ENCODE measurements at regions not wholly inside any gene's neighbourhood (a gene's known extent, or its start where the extent isn't known, plus 50 kb on each side); places are given as distances from the start of the nearest gene placed in this dataset.
"Not testable (repeated sequence)": the region's sequence is repeated elsewhere in the genome, so short reads cannot be mapped to it uniquely, and the experiment has no call there.

- Histone ChIP-seq H3K36me3 (no peaks in the 10 kb centered on the region), H3K4me3 (no peak overlapping the region), H3K9me3 (replicated peaks) (peaks cover 4% of the 10 kb centered on the region), H3K27ac (replicated peaks) (no peak overlapping the region), H3K4me1 (no peaks in the 10 kb centered on the region), H3K27me3 (ENCODE audit: low read depth) (peaks cover 41% of the 10 kb centered on the region)
- TF ChIP-seq, protein P1, sequence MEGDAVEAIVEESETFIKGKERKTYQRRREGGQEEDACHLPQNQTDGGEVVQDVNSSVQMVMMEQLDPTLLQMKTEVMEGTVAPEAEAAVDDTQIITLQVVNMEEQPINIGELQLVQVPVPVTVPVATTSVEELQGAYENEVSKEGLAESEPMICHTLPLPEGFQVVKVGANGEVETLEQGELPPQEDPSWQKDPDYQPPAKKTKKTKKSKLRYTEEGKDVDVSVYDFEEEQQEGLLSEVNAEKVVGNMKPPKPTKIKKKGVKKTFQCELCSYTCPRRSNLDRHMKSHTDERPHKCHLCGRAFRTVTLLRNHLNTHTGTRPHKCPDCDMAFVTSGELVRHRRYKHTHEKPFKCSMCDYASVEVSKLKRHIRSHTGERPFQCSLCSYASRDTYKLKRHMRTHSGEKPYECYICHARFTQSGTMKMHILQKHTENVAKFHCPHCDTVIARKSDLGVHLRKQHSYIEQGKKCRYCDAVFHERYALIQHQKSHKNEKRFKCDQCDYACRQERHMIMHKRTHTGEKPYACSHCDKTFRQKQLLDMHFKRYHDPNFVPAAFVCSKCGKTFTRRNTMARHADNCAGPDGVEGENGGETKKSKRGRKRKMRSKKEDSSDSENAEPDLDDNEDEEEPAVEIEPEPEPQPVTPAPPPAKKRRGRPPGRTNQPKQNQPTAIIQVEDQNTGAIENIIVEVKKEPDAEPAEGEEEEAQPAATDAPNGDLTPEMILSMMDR (IDR thresholded peaks at IDR 0.05; ENCODE audit: borderline replicate concordance) = no peak
- intact Hi-C loops (cut with micrococcal nuclease) = no loop called here
- DNase-seq = no peak
Measured at GRCh38 chr5:72687288-72687687, 129.2 kb upstream of the TNPO1 start.

DNA sequence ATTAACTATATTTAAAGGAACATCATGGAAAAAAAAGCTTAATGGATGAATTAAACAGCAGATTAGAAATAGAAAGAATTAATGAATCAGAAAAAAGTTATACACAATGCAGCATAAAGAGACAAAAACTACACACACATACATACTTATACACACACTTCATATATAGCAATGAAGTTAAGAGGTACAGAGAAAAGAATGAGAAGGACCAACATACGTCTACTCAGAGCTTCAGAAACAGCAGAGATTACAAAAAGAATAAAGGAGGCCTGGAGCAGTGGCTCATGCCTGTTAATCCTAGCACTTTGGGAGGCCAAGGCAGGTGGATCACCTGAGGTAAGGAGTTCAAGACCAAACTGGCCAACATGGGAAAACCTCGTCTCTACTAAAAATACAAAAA is 133.9 kb upstream of the TNPO1 start:
- TF ChIP-seq, protein P1 (IDR thresholded peaks at IDR 0.05; ENCODE audit: borderline replicate concordance) = no peak
- H3K9me3 ChIP-seq (replicated peaks) = peaks cover 5% of the 10 kb centered on the region
- no peaks in the 10 kb centered on the region for H3K4me1 ChIP-seq
- DNase-seq = no peak
- H3K27ac ChIP-seq (replicated peaks) = no peak overlapping the region
- H3K27me3 ChIP-seq (ENCODE audit: low read depth) = peaks cover 16% of the 10 kb centered on the region
- no peaks in the 10 kb centered on the region for H3K36me3 ChIP-seq
- H3K4me3 ChIP-seq = no peak overlapping the region
- intact Hi-C loops (cut with micrococcal nuclease) = no loop called here

DNA sequence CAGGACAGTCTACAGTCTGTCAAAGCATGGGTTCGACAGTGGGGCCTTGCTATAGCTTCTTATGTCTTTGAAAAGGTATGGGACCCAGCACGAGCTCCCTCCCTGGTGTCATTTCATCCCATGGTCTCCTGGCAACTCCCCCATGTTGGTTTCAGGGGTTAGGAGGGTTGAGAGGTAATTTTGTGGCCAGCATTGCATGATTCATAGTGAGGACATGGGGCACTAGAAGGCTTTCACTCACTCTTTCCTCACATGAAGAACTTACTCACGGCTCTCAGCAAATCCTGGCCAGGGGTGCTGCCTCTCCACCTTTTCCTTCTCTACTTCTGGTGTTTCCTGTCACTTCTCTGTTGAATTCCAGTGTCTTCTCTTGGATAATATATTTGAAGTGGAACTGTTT is 134.7 kb upstream of the TNPO1 start:
- Histone ChIP-seq H3K27me3 (ENCODE audit: low read depth) (peaks cover 16% of the 10 kb centered on the region), H3K9me3 (replicated peaks) (peaks cover 5% of the 10 kb centered on the region), H3K4me1 (no peaks in the 10 kb centered on the region), H3K27ac (replicated peaks) (no peak overlapping the region), H3K4me3 (no peak overlapping the region), H3K36me3 (no peaks in the 10 kb centered on the region)
- intact Hi-C loops (cut with micrococcal nuclease) = no loop called here
- DNase-seq = no peak
- TF ChIP-seq, protein P1 (IDR thresholded peaks at IDR 0.05; ENCODE audit: borderline replicate concordance) = no peak

- H3K27me3 ChIP-seq (ENCODE audit: low read depth) = peaks cover 2% of the 10 kb centered on the region
- no peak overlapping the region for H3K4me3 ChIP-seq
- no peaks in the 10 kb centered on the region for H3K36me3 ChIP-seq
- peaks cover 16% of the 10 kb centered on the region for H3K9me3 ChIP-seq (replicated peaks)
- no peak overlapping the region for H3K27ac ChIP-seq (replicated peaks)
- intact Hi-C loops (cut with micrococcal nuclease) = no loop called here
- DNase-seq = no peak
- TF ChIP-seq, protein P1 (IDR thresholded peaks at IDR 0.05; ENCODE audit: borderline replicate concordance) = no peak
- no peaks in the 10 kb centered on the region for H3K4me1 ChIP-seq
Measured at GRCh38 chr5:72677447-72677846, 139.0 kb upstream of the TNPO1 start.

- H3K4me1 ChIP-seq; H3K4me3 ChIP-seq; H3K36me3 ChIP-seq; DNase-seq; H3K27me3 ChIP-seq (ENCODE audit: low read depth); intact Hi-C loops (cut with micrococcal nuclease); H3K27ac ChIP-seq (replicated peaks): not testable (repeated sequence)
- peaks cover 14% of the 10 kb centered on the region for H3K9me3 ChIP-seq (replicated peaks)
Measured at GRCh38 chr5:72676831-72677230, 139.6 kb upstream of the TNPO1 start.

- TF ChIP-seq, protein P1 (IDR thresholded peaks at IDR 0.05; ENCODE audit: borderline replicate concordance) = no peak
- Histone ChIP-seq H3K27ac (replicated peaks) (no peak overlapping the region), H3K4me3 (no peak overlapping the region), H3K4me1 (no peaks in the 10 kb centered on the region), H3K27me3 (ENCODE audit: low read depth) (no peaks in the 10 kb centered on the region), H3K36me3 (no peaks in the 10 kb centered on the region), H3K9me3 (replicated peaks) (peaks cover 14% of the 10 kb centered on the region)
- intact Hi-C loops (cut with micrococcal nuclease) = no loop called here
- no peak for DNase-seq
Measured at GRCh38 chr5:72673623-72674022, 142.8 kb upstream of the TNPO1 start.
